Hepatocyte (in vitro differentiated cells): ENCODE measurements at regions not wholly inside any gene's neighbourhood (a gene's known extent, or its start where the extent isn't known, plus 50 kb on each side); places are given as distances from the start of the nearest gene placed in this dataset.

ENCODE experiments used
- CTCF ChIP-seq: fragments of 200-600 bp; sonication (generic); IDR thresholded peaks from 2 replicates; pipeline ENCODE4 v1.5.1; 2016; ENCODE audit warnings: antibody characterized with exemption, mild to moderate bottlenecking; ENCODE audit not compliant: poor library complexity
- EZH2 ChIP-seq: fragments of 200-600 bp; sonication (generic); IDR thresholded peaks from 2 replicates; pipeline ENCODE4 v1.6.1; 2016; ENCODE audit warnings: antibody characterized with exemption, mild to moderate bottlenecking, borderline replicate concordance

DNA sequence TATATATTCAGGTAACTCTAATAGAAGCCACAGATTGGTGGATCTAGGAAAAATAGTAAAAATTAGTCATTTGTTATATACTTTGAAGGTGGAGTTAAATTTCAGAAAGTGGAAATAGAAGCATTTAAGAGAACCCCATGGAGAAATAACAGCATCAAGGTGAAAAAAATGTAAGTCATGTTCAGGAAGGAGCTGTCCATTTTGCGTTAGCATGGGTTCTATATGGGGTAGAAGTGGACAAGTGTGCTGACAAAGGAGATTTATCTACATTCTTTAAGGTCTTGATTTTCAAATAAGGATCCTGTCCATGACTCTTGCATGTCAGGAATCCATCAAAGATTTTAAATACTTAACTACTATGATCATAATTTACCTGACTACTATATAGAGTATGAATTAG, 50.2 kb upstream of the ROBO1 start:
- TF ChIP-seq CTCF (no peak), EZH2 (no peak)
